Hepatocyte (in vitro differentiated cells): ENCODE measurements at regions not wholly inside any gene's neighbourhood (a gene's known extent, or its start where the extent isn't known, plus 50 kb on each side); places are given as distances from the start of the nearest gene placed in this dataset.

Experiments used
- CTCF ChIP-seq: fragments of 200-600 bp; sonication (generic); IDR thresholded peaks from 2 replicates; pipeline ENCODE4 v1.5.1; 2016; ENCODE audit warnings: antibody characterized with exemption, mild to moderate bottlenecking; ENCODE audit not compliant: poor library complexity
- EZH2 ChIP-seq: fragments of 200-600 bp; sonication (generic); IDR thresholded peaks from 2 replicates; pipeline ENCODE4 v1.6.1; 2016; ENCODE audit warnings: antibody characterized with exemption, mild to moderate bottlenecking, borderline replicate concordance
- EZH2phosphoT487 ChIP-seq: fragments of 200-600 bp; sonication (generic); IDR thresholded peaks from one replicate; pipeline ENCODE4 v1.6.1; 2018; ENCODE audit warnings: antibody characterized with exemption, mild to moderate bottlenecking, low read depth, moderate library complexity; ENCODE audit not compliant: unreplicated experiment, severe bottlenecking

GRCh38 chr3:174387736-174388135 is 471.4 kb upstream of the NAALADL2 start:
- no peak for TF ChIP-seq EZH2
- no peak for TF ChIP-seq CTCF
- no peak for TF ChIP-seq EZH2phosphoT487
